Neural progenitor cell (in vitro differentiated cells): ENCODE measurements at regions not wholly inside any gene's neighbourhood (a gene's known extent, or its start where the extent isn't known, plus 50 kb on each side); places are given as distances from the start of the nearest gene placed in this dataset.

Experiments used
- DNase-seq: peaks from one replicate; pipeline ENCODE4 v3.0.0-alpha.2; 2016; ENCODE audit warnings: low spot score
- H2AFZ ChIP-seq: fragments of 200-600 bp; sonication (generic); replicated peaks from 2 replicates; pipeline ENCODE4 v1.6.1; 2016; ENCODE audit warnings: antibody characterized with exemption
- H3F3A ChIP-seq: fragments of 200-600 bp; sonication (generic); 2 replicates; pipeline ENCODE4 v1.6.1; 2016; ENCODE audit warnings: antibody characterized with exemption, low read depth
- H3K27ac ChIP-seq: fragments of 200-600 bp; sonication (generic); 2 replicates; pipeline ENCODE4 v1.5.1; 2016; ENCODE audit warnings: mild to moderate bottlenecking
- H3K27me3 ChIP-seq: fragments of 200-600 bp; sonication (generic); 2 replicates; pipeline ENCODE4 v1.6.1; 2016; ENCODE audit warnings: mild to moderate bottlenecking, moderate library complexity
- H3K36me3 ChIP-seq: fragments of 200-600 bp; sonication (generic); 2 replicates; pipeline ENCODE4 v1.5.1; 2016
- H3K4me1 ChIP-seq: fragments of 200-600 bp; sonication (generic); 2 replicates; pipeline ENCODE4 v1.6.1; 2016; ENCODE audit warnings: mixed run types
- H3K4me2 ChIP-seq: fragments of 200-600 bp; sonication (generic); 2 replicates; pipeline ENCODE4 v1.6.1; 2016
- H3K4me3 ChIP-seq: fragments of 200-600 bp; sonication (generic); 2 replicates; pipeline ENCODE4 v1.5.1; 2016
- H3K79me2 ChIP-seq: fragments of 200-600 bp; sonication (generic); 2 replicates; pipeline ENCODE4 v1.6.1; 2016; ENCODE audit warnings: low read depth
- H3K9ac ChIP-seq: fragments of 200-600 bp; sonication (generic); 2 replicates; pipeline ENCODE4 v1.6.1; 2016
- H3K9me3 ChIP-seq: fragments of 200-600 bp; sonication (generic); 2 replicates; pipeline ENCODE4 v1.5.1; 2016; ENCODE audit warnings: low read depth
- H4K20me1 ChIP-seq: fragments of 200-600 bp; sonication (generic); 2 replicates; pipeline ENCODE4 v1.6.1; 2016; ENCODE audit warnings: low read depth
- H3K27ac Mint-ChIP-seq: 3 replicates; pipeline ENCODE4 v1.8.0; 2021; ENCODE audit warnings: mixed read lengths
- H3K27me3 Mint-ChIP-seq: 2 replicates; pipeline ENCODE4 v1.8.0; 2022; ENCODE audit warnings: low read depth, mild to moderate bottlenecking, inconsistent platforms, moderate library complexity, mixed read lengths; ENCODE audit not compliant: insufficient read depth
- H3K36me3 Mint-ChIP-seq: 3 replicates; pipeline ENCODE4 v1.8.0; 2021; ENCODE audit warnings: mixed read lengths
- H3K4me1 Mint-ChIP-seq: 3 replicates; pipeline ENCODE4 v1.8.0; 2021; ENCODE audit warnings: mixed read lengths
- H3K4me3 Mint-ChIP-seq: 3 replicates; pipeline ENCODE4 v1.8.0; 2021; ENCODE audit warnings: mild to moderate bottlenecking, moderate library complexity, mixed read lengths
- H3K9me3 Mint-ChIP-seq: 3 replicates; pipeline ENCODE4 v1.8.0; 2020; ENCODE audit warnings: mixed read lengths
- CTCF ChIP-seq: fragments of 200-600 bp; sonication (generic); IDR thresholded peaks from 2 replicates; pipeline ENCODE4 v1.5.1; 2017; ENCODE audit warnings: antibody characterized with exemption, mild to moderate bottlenecking
- EZH2 ChIP-seq: fragments of 200-600 bp; sonication (generic); IDR thresholded peaks from 2 replicates; pipeline ENCODE4 v1.6.1; 2017; ENCODE audit warnings: antibody characterized with exemption, mild to moderate bottlenecking, moderate library complexity
- EZH2phosphoT487 ChIP-seq: fragments of 200-600 bp; sonication (generic); IDR thresholded peaks from 2 replicates; pipeline ENCODE4 v1.6.1; 2017; ENCODE audit warnings: antibody characterized with exemption

GRCh38 chr15:39479911-39480310 is 101.0 kb upstream of the THBS1 start:
- Mint-ChIP-seq H3K4me1 (no peaks in the 10 kb centered on the region), H3K27ac (no peak overlapping the region), H3K4me3 (no peak overlapping the region), H3K27me3 (no peaks in the 10 kb centered on the region), H3K9me3 (no peaks in the 10 kb centered on the region), H3K36me3 (no peaks in the 10 kb centered on the region)
- H3K36me3 ChIP-seq, result no peaks in the 10 kb centered on the region
- DNase-seq, result no peak
- H2AFZ ChIP-seq, result no peak overlapping the region
- H3K4me3 ChIP-seq, result no peak overlapping the region
- H3K27me3 ChIP-seq, result no peaks in the 10 kb centered on the region
- H3K9me3 ChIP-seq, result no peaks in the 10 kb centered on the region
- H3K9ac ChIP-seq, result no peak overlapping the region
- TF ChIP-seq CTCF, result no peak
- no peak for TF ChIP-seq EZH2phosphoT487
- no peak for TF ChIP-seq EZH2
- H3K4me1 ChIP-seq, result no peaks in the 10 kb centered on the region
- no peak overlapping the region for H3K4me2 ChIP-seq
- H3K27ac ChIP-seq, result no peak overlapping the region
- no peaks in the 10 kb centered on the region for H3K79me2 ChIP-seq
- no peaks in the 10 kb centered on the region for H4K20me1 ChIP-seq
- no peaks in the 10 kb centered on the region for H3F3A ChIP-seq

- H3K4me3 ChIP-seq, result no peak overlapping the region
- no peaks in the 10 kb centered on the region for H3K36me3 ChIP-seq
- no peaks in the 10 kb centered on the region for H4K20me1 ChIP-seq
- Mint-ChIP-seq H3K9me3 (no peaks in the 10 kb centered on the region), H3K4me3 (no peak overlapping the region), H3K36me3 (no peaks in the 10 kb centered on the region), H3K27ac (no peak overlapping the region), H3K27me3 (no peaks in the 10 kb centered on the region), H3K4me1 (no peaks in the 10 kb centered on the region)
- no peaks in the 10 kb centered on the region for H3K79me2 ChIP-seq
- no peaks in the 10 kb centered on the region for H3F3A ChIP-seq
- H3K4me1 ChIP-seq, result no peaks in the 10 kb centered on the region
- H3K27me3 ChIP-seq, result no peaks in the 10 kb centered on the region
- H3K27ac ChIP-seq, result no peak overlapping the region
- H3K9me3 ChIP-seq, result no peaks in the 10 kb centered on the region
- DNase-seq, result no peak
- H3K4me2 ChIP-seq, result no peak overlapping the region
- H3K9ac ChIP-seq, result no peak overlapping the region
- no peak for TF ChIP-seq EZH2phosphoT487
- no peak for TF ChIP-seq EZH2
- TF ChIP-seq CTCF, result no peak
- no peak overlapping the region for H2AFZ ChIP-seq
Measured at GRCh38 chr15:39482459-39482858, 98.4 kb upstream of the THBS1 start.

GRCh38 chr15:39486621-39487457 is 94.0 kb upstream of the THBS1 start:
- Histone ChIP-seq H3K79me2 (no peaks in the 10 kb centered on the region), H3K27ac (no peak overlapping the region), H3K36me3 (no peaks in the 10 kb centered on the region), H3K9me3 (no peaks in the 10 kb centered on the region), H3K4me1 (no peaks in the 10 kb centered on the region), H2AFZ (no peak overlapping the region), H3K9ac (no peak overlapping the region), H3K27me3 (no peaks in the 10 kb centered on the region), H3K4me3 (no peak overlapping the region), H3K4me2 (no peak overlapping the region), H4K20me1 (no peaks in the 10 kb centered on the region), H3F3A (no peaks in the 10 kb centered on the region)
- Mint-ChIP-seq H3K27ac (no peak overlapping the region), H3K36me3 (no peaks in the 10 kb centered on the region), H3K9me3 (no peaks in the 10 kb centered on the region), H3K4me1 (no peaks in the 10 kb centered on the region), H3K27me3 (no peaks in the 10 kb centered on the region), H3K4me3 (no peak overlapping the region)
- no peak for TF ChIP-seq CTCF
- no peak for TF ChIP-seq EZH2phosphoT487
- TF ChIP-seq EZH2, result no peak
- no peak for DNase-seq
